ENCODE measurements at regions not wholly inside any gene's neighbourhood (a gene's known extent, or its start where the extent isn't known, plus 50 kb on each side); places are given as distances from the start of the nearest gene placed in this dataset.

- no peak overlapping the region for H3K27ac ChIP-seq
- no peak overlapping the region for H3K4me3 ChIP-seq
- DNase-seq (ENCODE audit: low read depth in 1 of 2, low spot score in 1 of 2), result peak in 1 of 2 experiments; percentile 13
- peak; percentile 62 to 70; a peak in 5 of 6 replicates for ATAC-seq
- FAIRE-seq, result no peak
- H3K4me2 ChIP-seq, result no peak overlapping the region
- 41% methylated on average over 6 of the region's 10 CpGs for WGBS (ENCODE audit: missing lambda C conversion rate)
- no peaks in the 10 kb centered on the region for H3K4me1 ChIP-seq
- POLR2A ChIA-PET, result no interaction called here
- H3K9me3 ChIP-seq, result no peaks in the 10 kb centered on the region
- TF ChIP-seq HEYL (CRISPR knock-in tag; IDR thresholded peaks at IDR 0.05) (no peak), BHLHE40 (IDR thresholded peaks at IDR 0.05; ENCODE audit: low read depth, low read length) (no peak), HOXB13 (CRISPR knock-in tag; IDR thresholded peaks at IDR 0.05; ENCODE audit: low read depth) (no peak), CEBPB (IDR thresholded peaks at IDR 0.05) (no peak), CBX8 (IDR thresholded peaks at IDR 0.05) (no peak), ZC3H11A (IDR thresholded peaks at IDR 0.05) (no peak), SREBF2 (IDR thresholded peaks at IDR 0.05) (no peak), FOSL2 (IDR thresholded peaks at IDR 0.05) (no peak), FOSL2 (CRISPR knock-in tag; IDR thresholded peaks at IDR 0.05) (no peak), HDAC2 (IDR thresholded peaks at IDR 0.05) (no peak), CHD4 (IDR thresholded peaks at IDR 0.05; ENCODE audit: borderline replicate concordance) (no peak), EP300 (IDR thresholded peaks at IDR 0.05) (no peak), TP53 (CRISPR knock-in tag; IDR thresholded peaks at IDR 0.05) (no peak), GATA3 (IDR thresholded peaks at IDR 0.05; ENCODE audit: borderline replicate concordance) (no peak), ATOH8 (CRISPR knock-in tag; IDR thresholded peaks at IDR 0.05; ENCODE audit: low read depth) (no peak), NR3C1 (IDR thresholded peaks at IDR 0.05) (no peak), SMC3 (IDR thresholded peaks at IDR 0.05) (no peak)
- CTCF ChIA-PET, result interaction anchor here (0.6 to 2.5 kb wide), 3 partner anchors 58 to 507 kb away, joined by 3 to 12 read pairs (median 3); no protein-coding TSS in a partner anchor
Observed at GRCh38 chr6:168877821-168878282, 375.8 kb downstream of the THBS2 start.

- FAIRE-seq (no peak), ATAC-seq (no peak), DNase-seq (ENCODE audit: low read depth in 1 of 2, low spot score in 1 of 2) (no peak)
- Histone ChIP-seq H3K27ac (no peak overlapping the region), H3K4me1 (no peaks in the 10 kb centered on the region), H3K9me3 (no peaks in the 10 kb centered on the region), H3K4me2 (no peak overlapping the region), H3K4me3 (no peak overlapping the region)
- TF ChIP-seq ATOH8 (CRISPR knock-in tag; IDR thresholded peaks at IDR 0.05; ENCODE audit: low read depth) (no peak), CBX2 (IDR thresholded peaks at IDR 0.05; ENCODE audit: borderline replicate concordance, low read depth) (no peak)
- ChIA-PET POLR2A (no interaction called here), CTCF (interaction anchor here (0.5 to 2.5 kb wide), 4 partner anchors 11 to 728 kb away, joined by 3 to 12 read pairs (median 3); no protein-coding TSS in a partner anchor)
- 63% methylated on average over 10 of the region's 15 CpGs for WGBS (ENCODE audit: missing lambda C conversion rate)
Observed at GRCh38 chr6:168876956-168877355, 376.7 kb downstream of the THBS2 start.

GRCh38 chr6:168875811-168876576, 377.7 kb downstream of the THBS2 start:
- DNase-seq (ENCODE audit: low read depth in 1 of 2, low spot score in 1 of 2), result no peak
- ATAC-seq, result no peak
- Histone ChIP-seq H3K4me3 (no peak overlapping the region), H3K4me2 (no peak overlapping the region), H3K4me1 (no peaks in the 10 kb centered on the region), H3K27ac (no peak overlapping the region), H3K9me3 (no peaks in the 10 kb centered on the region)
- 65% methylated on average over 18 of the region's 26 CpGs for WGBS (ENCODE audit: missing lambda C conversion rate)
- no peak for FAIRE-seq
- TF ChIP-seq RCOR1 (IDR thresholded peaks at IDR 0.05; ENCODE audit: low read depth, low read length), result no peak
- POLR2A ChIA-PET, result no interaction called here
- CTCF ChIA-PET, result interaction anchor here (1.1 to 2.5 kb wide), 3 partner anchors 9 to 505 kb away, joined by 3 to 12 read pairs (median 4); no protein-coding TSS in a partner anchor

GRCh38 chr6:168874637-168875036, 379.0 kb downstream of the THBS2 start:
- TF ChIP-seq ZC3H11A (IDR thresholded peaks at IDR 0.05) (no peak), RNF2 (IDR thresholded peaks at IDR 0.05; ENCODE audit: borderline replicate concordance, low read depth) (no peak), ZNF302 (CRISPR knock-in tag; IDR thresholded peaks at IDR 0.05) (no peak), RFX5 (IDR thresholded peaks at IDR 0.05) (no peak), POLR2A (IDR thresholded peaks at IDR 0.05; ENCODE audit: low read length) (no peak), TFCP2L1 (CRISPR knock-in tag; IDR thresholded peaks at IDR 0.05) (no peak), CEBPB (IDR thresholded peaks at IDR 0.05) (no peak), E2F6 (IDR thresholded peaks at IDR 0.05; ENCODE audit: borderline replicate concordance, low read depth) (no peak), FOSB (CRISPR knock-in tag; IDR thresholded peaks at IDR 0.05) (no peak), EP300 (IDR thresholded peaks at IDR 0.05) (no peak), SMC3 (IDR thresholded peaks at IDR 0.05) (no peak)
- no peaks in the 10 kb centered on the region for H3K9me3 ChIP-seq
- no peak overlapping the region for H3K4me3 ChIP-seq
- CTCF ChIA-PET, result interaction anchor here (0.8 kb wide), 1 partner anchor 11 kb away, joined by 3 read pairs; no protein-coding TSS in a partner anchor
- POLR2A ChIA-PET, result no interaction called here
- FAIRE-seq (no peak), DNase-seq (ENCODE audit: low read depth in 1 of 2, low spot score in 1 of 2) (no peak), ATAC-seq (no peak)
- no peak overlapping the region for H3K27ac ChIP-seq
- 31% methylated on average over 10 of the region's 10 CpGs for WGBS (ENCODE audit: missing lambda C conversion rate)
- no peaks in the 10 kb centered on the region for H3K4me1 ChIP-seq
- no peak overlapping the region for H3K4me2 ChIP-seq

All from A549 (cell line).